Gastrocnemius medialis (tissue), 4 donors: ENCODE measurements at regions not wholly inside any gene's neighbourhood (a gene's known extent, or its start where the extent isn't known, plus 50 kb on each side); places are given as distances from the start of the nearest gene placed in this dataset.
"Not testable (repeated sequence)": the region's sequence is repeated elsewhere in the genome, so short reads cannot be mapped to it uniquely, and the experiment has no call there.

ENCODE experiments used
- ATAC-seq, 2 donors: fragments of 150-250 bp; one replicate each; pipeline ENCODE4 v1.9.1; 2016
- DNase-seq, 2 donors: peaks; one replicate each; pipeline ENCODE4 v3.0.0-alpha.2; 2019
- H3K27ac ChIP-seq, 4 donors: fragments of 200-600 bp; sonication (generic); 1 replicate in 1 of 4; 2 replicates in 3 of 4; pipeline ENCODE4 v1.5.1; 2016 to 2018; ENCODE audit warnings: mild to moderate bottlenecking in 2 of 4, moderate library complexity in 1 of 4
- H3K27me3 ChIP-seq, 3 donors: fragments of 200-600 bp; sonication (generic) in 2 of 3; 1 replicate in 1 of 3; 2 replicates in 2 of 3; pipeline versions ENCODE4 v1.5.1 to v1.6.0; 2016 to 2019; ENCODE audit warnings: mild to moderate bottlenecking in 1 of 3, moderate library complexity in 1 of 3
- H3K36me3 ChIP-seq, 2 donors: fragments of 200-600 bp; sonication (generic) in 1 of 2; one replicate each; pipeline ENCODE4 v1.5.1; 2017 to 2018
- H3K4me1 ChIP-seq, 2 donors: fragments of 200-600 bp; sonication (generic) in 1 of 2; one replicate each; pipeline ENCODE4 v1.5.1; 2016 to 2017; ENCODE audit warnings: mild to moderate bottlenecking in 2 of 2
- H3K4me3 ChIP-seq, 4 donors: fragments of 200-600 bp; sonication (generic) in 3 of 4; 1 replicate in 1 of 4; 2 replicates in 3 of 4; pipeline ENCODE4 v1.5.1; 2016 to 2019; ENCODE audit warnings: mild to moderate bottlenecking in 2 of 4
- H3K9me3 ChIP-seq, 3 donors: fragments of 200-600 bp; sonication (generic) in 2 of 3; 1 replicate in 1 of 3; 2 replicates in 2 of 3; pipeline ENCODE4 v1.5.1; 2016 to 2019
- POLR2A ChIP-seq, 2 donors: fragments of 450-650 bp; IDR thresholded peaks; one replicate each; pipeline ENCODE4 v1.6.1; 2017; ENCODE audit warnings: antibody characterized with exemption in 2 of 2, mild to moderate bottlenecking in 2 of 2, moderate library complexity in 2 of 2
- in situ Hi-C, 4 donors: fragments of 200-750 bp; cut with MboI; loops; one replicate each; pipeline versions ENCODE4 v1.15.0 to v1.8.0; 2017; ENCODE audit warnings: low sequenced_read_pairs in 4 of 4
- intact Hi-C: fragments of 100-400 bp; cut with DNase I; formaldehyde crosslinking; loops from one replicate; pipeline ENCODE4 v1.15.1; 2023; ENCODE audit warnings: low total_unique reads
- TF ChIP-seq, protein P1 (sequence below), 5 experiments: fragments of 450-650 bp in 3 of 5; fragments of 200-600 bp in 2 of 5; sonication (generic) in 2 of 5; IDR thresholded peaks in 4 of 5; conservative IDR thresholded peaks in 1 of 5; 1 replicate in 4 of 5; 2 replicates in 1 of 5; pipeline ENCODE4 v1.5.1; 2016 to 2019; ENCODE audit warnings: antibody characterized with exemption in 5 of 5, mild to moderate bottlenecking in 3 of 5, moderate library complexity in 3 of 5

DNA sequence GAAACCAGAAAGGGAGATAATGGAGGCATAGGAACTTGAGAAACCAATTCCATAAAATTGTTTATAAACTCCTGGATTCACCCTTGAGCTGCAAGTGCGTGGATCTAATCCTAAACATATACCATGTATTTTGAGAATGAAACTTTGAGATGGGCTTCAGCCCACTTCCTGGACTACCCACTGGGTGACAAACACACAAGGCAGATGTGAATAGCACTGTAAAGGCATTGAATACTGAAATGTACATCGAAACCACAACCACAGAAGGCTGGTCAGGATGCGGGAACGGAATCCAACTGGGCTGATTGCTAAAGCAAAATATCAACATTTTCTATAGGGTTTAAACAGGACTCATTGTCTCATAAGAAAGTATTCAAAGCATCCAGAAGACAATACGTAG lies 228.5 kb upstream of the ZEB2 start:
- intact Hi-C loops (no loop called here), in situ Hi-C loops (no loop called here)
- peaks cover 0 to 8% (median 0%) of the 10 kb centered on the region in 3 donors for H3K9me3 ChIP-seq

GRCh38 chr2:144747571-144747970 lies 227.7 kb upstream of the ZEB2 start:
- DNase-seq = no peak
- TF ChIP-seq, protein P1, sequence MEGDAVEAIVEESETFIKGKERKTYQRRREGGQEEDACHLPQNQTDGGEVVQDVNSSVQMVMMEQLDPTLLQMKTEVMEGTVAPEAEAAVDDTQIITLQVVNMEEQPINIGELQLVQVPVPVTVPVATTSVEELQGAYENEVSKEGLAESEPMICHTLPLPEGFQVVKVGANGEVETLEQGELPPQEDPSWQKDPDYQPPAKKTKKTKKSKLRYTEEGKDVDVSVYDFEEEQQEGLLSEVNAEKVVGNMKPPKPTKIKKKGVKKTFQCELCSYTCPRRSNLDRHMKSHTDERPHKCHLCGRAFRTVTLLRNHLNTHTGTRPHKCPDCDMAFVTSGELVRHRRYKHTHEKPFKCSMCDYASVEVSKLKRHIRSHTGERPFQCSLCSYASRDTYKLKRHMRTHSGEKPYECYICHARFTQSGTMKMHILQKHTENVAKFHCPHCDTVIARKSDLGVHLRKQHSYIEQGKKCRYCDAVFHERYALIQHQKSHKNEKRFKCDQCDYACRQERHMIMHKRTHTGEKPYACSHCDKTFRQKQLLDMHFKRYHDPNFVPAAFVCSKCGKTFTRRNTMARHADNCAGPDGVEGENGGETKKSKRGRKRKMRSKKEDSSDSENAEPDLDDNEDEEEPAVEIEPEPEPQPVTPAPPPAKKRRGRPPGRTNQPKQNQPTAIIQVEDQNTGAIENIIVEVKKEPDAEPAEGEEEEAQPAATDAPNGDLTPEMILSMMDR (IDR thresholded peaks at IDR 0.05 in 4 of 5, conservative IDR thresholded peaks at IDR 0.05 in 1 of 5) = no peak
- no peak for TF ChIP-seq POLR2A (IDR thresholded peaks at IDR 0.05)
- H3K9me3 ChIP-seq = peaks cover 0 to 8% (median 0%) of the 10 kb centered on the region in 3 donors
- H3K27me3 ChIP-seq = no peaks in the 10 kb centered on the region
- in situ Hi-C loops (no loop called here), intact Hi-C loops (no loop called here)
- no peak for ATAC-seq
- H3K4me1 ChIP-seq = no peaks in the 10 kb centered on the region
- H3K36me3 ChIP-seq = no peaks in the 10 kb centered on the region
- no peak overlapping the region for H3K27ac ChIP-seq
- no peak overlapping the region for H3K4me3 ChIP-seq

More for the DNA sequence above, 228.5 kb upstream of the ZEB2 start:
- no peak overlapping the region for H3K4me3 ChIP-seq
- DNase-seq (no peak), ATAC-seq (no peak)
- H3K27me3 ChIP-seq = no peaks in the 10 kb centered on the region
- no peaks in the 10 kb centered on the region for H3K4me1 ChIP-seq
- no peaks in the 10 kb centered on the region for H3K36me3 ChIP-seq
- TF ChIP-seq, protein P1 (IDR thresholded peaks at IDR 0.05 in 4 of 5, conservative IDR thresholded peaks at IDR 0.05 in 1 of 5) = no peak
- TF ChIP-seq POLR2A (IDR thresholded peaks at IDR 0.05) = no peak
- H3K27ac ChIP-seq = no peak overlapping the region

GRCh38 chr2:144745424-144745823 lies 225.5 kb upstream of the ZEB2 start:
- no peak overlapping the region for H3K4me3 ChIP-seq
- H3K9me3 ChIP-seq = peaks cover 0 to 8% (median 0%) of the 10 kb centered on the region in 3 donors
- ATAC-seq = no peak
- TF ChIP-seq, protein P1 (IDR thresholded peaks at IDR 0.05 in 4 of 5, conservative IDR thresholded peaks at IDR 0.05 in 1 of 5) = no peak
- TF ChIP-seq POLR2A (IDR thresholded peaks at IDR 0.05) = no peak
- in situ Hi-C loops (no loop called here), intact Hi-C loops (no loop called here)
- H3K27me3 ChIP-seq = no peaks in the 10 kb centered on the region
- no peak overlapping the region for H3K27ac ChIP-seq
- H3K36me3 ChIP-seq = no peaks in the 10 kb centered on the region
- no peaks in the 10 kb centered on the region for H3K4me1 ChIP-seq
- no peak for DNase-seq

GRCh38 chr2:144738749-144739148 lies 218.8 kb upstream of the ZEB2 start:
- H3K27ac ChIP-seq = no peak overlapping the region
- H3K4me1 ChIP-seq = no peaks in the 10 kb centered on the region
- no peak for ATAC-seq
- DNase-seq = no peak
- intact Hi-C loops (no loop called here), in situ Hi-C loops (no loop called here)
- H3K27me3 ChIP-seq = no peaks in the 10 kb centered on the region
- H3K4me3 ChIP-seq = no peak overlapping the region
- H3K36me3 ChIP-seq = no peaks in the 10 kb centered on the region
- TF ChIP-seq, protein P1 (IDR thresholded peaks at IDR 0.05 in 4 of 5, conservative IDR thresholded peaks at IDR 0.05 in 1 of 5) = no peak
- no peak for TF ChIP-seq POLR2A (IDR thresholded peaks at IDR 0.05)
- H3K9me3 ChIP-seq = no peaks in the 10 kb centered on the region

DNA sequence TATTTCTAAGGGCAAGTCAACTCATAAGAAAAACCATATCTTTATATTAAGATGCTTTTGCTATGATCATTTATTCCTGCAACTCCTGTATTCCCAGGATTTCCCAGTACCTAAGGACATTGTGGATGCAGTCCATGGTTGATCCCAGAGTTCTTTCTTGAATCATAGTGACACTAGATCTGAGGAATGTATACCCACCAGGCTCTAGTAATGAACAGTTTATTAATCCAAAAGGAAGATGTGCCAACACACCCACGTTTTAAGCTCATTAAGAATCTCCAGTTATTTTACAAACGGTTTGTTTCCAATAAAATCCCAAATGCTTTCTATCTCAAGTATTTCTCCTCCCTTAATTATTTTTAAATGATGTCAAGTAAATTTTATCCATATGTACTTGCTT lies 210.8 kb upstream of the ZEB2 start:
- intact Hi-C loops (no loop called here), in situ Hi-C loops (no loop called here)
- H3K27me3 ChIP-seq = no peaks in the 10 kb centered on the region
- H3K27ac ChIP-seq = no peak overlapping the region
- H3K4me3 ChIP-seq = no peak overlapping the region
- no peaks in the 10 kb centered on the region for H3K36me3 ChIP-seq
- ATAC-seq (no peak), DNase-seq (no peak)
- TF ChIP-seq, protein P1 (IDR thresholded peaks at IDR 0.05 in 4 of 5, conservative IDR thresholded peaks at IDR 0.05 in 1 of 5) = no peak
- no peak for TF ChIP-seq POLR2A (IDR thresholded peaks at IDR 0.05)
- H3K4me1 ChIP-seq = no peaks in the 10 kb centered on the region
- no peaks in the 10 kb centered on the region for H3K9me3 ChIP-seq

DNA sequence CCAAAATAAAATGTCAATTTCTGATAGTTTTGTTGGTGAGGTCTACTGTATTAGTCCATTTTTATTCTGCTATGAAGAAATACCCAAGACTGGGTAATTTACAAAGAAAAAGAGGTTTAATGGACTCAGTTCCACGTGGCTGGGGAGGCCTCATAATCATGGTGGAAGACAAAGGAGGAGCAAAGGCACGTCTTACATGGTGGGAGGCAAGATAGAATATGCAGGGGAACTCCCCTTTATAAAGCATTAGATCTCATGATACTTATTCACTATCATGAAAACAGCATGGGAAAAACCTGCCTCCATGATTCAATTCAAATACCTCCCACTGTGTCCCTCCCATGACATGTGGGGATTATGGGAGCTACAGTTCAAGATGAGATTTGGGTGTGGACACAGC lies 204.5 kb upstream of the ZEB2 start:
- H3K4me1 ChIP-seq, H3K36me3 ChIP-seq, H3K4me3 ChIP-seq, H3K27ac ChIP-seq, in situ Hi-C loops, DNase-seq, ATAC-seq, H3K27me3 ChIP-seq, H3K9me3 ChIP-seq, intact Hi-C loops: not testable (repeated sequence)
